Liver (tissue), 8 donors: ENCODE measurements at regions not wholly inside any gene's neighbourhood (a gene's known extent, or its start where the extent isn't known, plus 50 kb on each side); places are given as distances from the start of the nearest gene placed in this dataset.
A peak's percentile ranks its signal among the peaks of the same experiment; 100 is the strongest.

Source experiments
- DNase-seq: peaks from one replicate; pipeline ENCODE4 v3.0.0-alpha.2; 2017; ENCODE audit warnings: low spot score
- H3K27ac ChIP-seq, 2 donors: one replicate each; pipeline ENCODE4 v1.7.0; 2013; ENCODE audit warnings: inconsistent platforms in 2 of 2, low read length in 2 of 2, control low read depth in 1 of 2, low read depth in 1 of 2, mild to moderate bottlenecking in 1 of 2
- H3K27me3 ChIP-seq, 4 donors: one replicate each; pipeline versions ENCODE4 v1.6.1 to v1.7.0; 2013; ENCODE audit warnings: low read length in 3 of 4, inconsistent platforms in 1 of 4, mild to moderate bottlenecking in 1 of 4, moderate library complexity in 1 of 4; ENCODE audit not compliant: control insufficient read depth in 4 of 4, insufficient read depth in 4 of 4
- H3K36me3 ChIP-seq, 4 donors: one replicate each; pipeline versions ENCODE4 v1.6.1 to v1.7.0; 2013; ENCODE audit warnings: low read length in 3 of 4, mild to moderate bottlenecking in 3 of 4, low read depth in 1 of 4, moderate library complexity in 1 of 4; ENCODE audit not compliant: control insufficient read depth in 4 of 4, insufficient read depth in 3 of 4
- H3K4me1 ChIP-seq, 4 donors: one replicate each; pipeline versions ENCODE4 v1.6.1 to v1.7.0; 2013; ENCODE audit warnings: low read length in 3 of 4, mild to moderate bottlenecking in 3 of 4, moderate library complexity in 1 of 4; ENCODE audit not compliant: control insufficient read depth in 4 of 4, insufficient read depth in 4 of 4
- H3K4me3 ChIP-seq, 3 donors: one replicate each; pipeline versions ENCODE4 v1.6.1 to v1.7.0; 2013; ENCODE audit warnings: low read length in 3 of 3, control low read depth in 1 of 3, low read depth in 1 of 3, mild to moderate bottlenecking in 1 of 3
- H3K9ac ChIP-seq, 2 donors: one replicate each; pipeline ENCODE4 v1.7.0; 2013; ENCODE audit warnings: low read length in 2 of 2, mild to moderate bottlenecking in 2 of 2, moderate library complexity in 2 of 2, control low read depth in 1 of 2, low read depth in 1 of 2
- H3K9me3 ChIP-seq, 4 donors: one replicate each; pipeline versions ENCODE4 v1.6.1 to v1.7.0; 2013; ENCODE audit warnings: low read length in 3 of 4; ENCODE audit not compliant: control insufficient read depth in 4 of 4
- ATF3 ChIP-seq: IDR thresholded peaks from 2 replicates; pipeline ENCODE4 v1.6.1; 2016; ENCODE audit warnings: antibody characterized with exemption
- CTCF ChIP-seq: fragments of 150-350 bp; IDR thresholded peaks from 2 replicates; pipeline ENCODE4 v1.5.1; 2017; ENCODE audit warnings: improper control_type of control experiment, low read depth, low read length; ENCODE audit not compliant: missing input control
- EGR1 ChIP-seq, 2 donors: IDR thresholded peaks; 2 replicates each; pipeline ENCODE4 v1.6.1; 2016 to 2018; ENCODE audit warnings: antibody characterized with exemption in 2 of 2, low read depth in 2 of 2
- FOXA1 ChIP-seq: IDR thresholded peaks from 2 replicates; pipeline ENCODE4 v1.6.1; 2016; ENCODE audit warnings: antibody characterized with exemption
- FOXA2 ChIP-seq: IDR thresholded peaks from 2 replicates; pipeline ENCODE4 v1.6.1; 2016; ENCODE audit warnings: antibody characterized with exemption
- GABPA ChIP-seq, 2 donors: IDR thresholded peaks in 1 of 2; conservative IDR thresholded peaks in 1 of 2; 2 replicates each; pipeline ENCODE4 v1.6.1; 2016; ENCODE audit warnings: antibody characterized with exemption in 2 of 2, mild to moderate bottlenecking in 1 of 2, moderate library complexity in 1 of 2
- HNF4A ChIP-seq, 2 donors: conservative IDR thresholded peaks; 2 replicates each; pipeline ENCODE4 v1.6.1; 2016; ENCODE audit warnings: antibody characterized with exemption in 2 of 2, mild to moderate bottlenecking in 2 of 2
- HNF4G ChIP-seq: IDR thresholded peaks from 2 replicates; pipeline ENCODE4 v1.6.1; 2016; ENCODE audit warnings: antibody characterized with exemption
- JUND ChIP-seq, 2 donors: IDR thresholded peaks; 2 replicates each; pipeline ENCODE4 v1.6.1; 2016; ENCODE audit warnings: antibody characterized with exemption in 2 of 2
- NR2F2 ChIP-seq: IDR thresholded peaks from 2 replicates; pipeline ENCODE4 v1.6.1; 2016; ENCODE audit warnings: antibody characterized with exemption
- RAD21 ChIP-seq, 2 donors: IDR thresholded peaks; 2 replicates each; pipeline ENCODE4 v1.6.1; 2016; ENCODE audit warnings: antibody characterized with exemption in 2 of 2, mild to moderate bottlenecking in 2 of 2
- REST ChIP-seq: IDR thresholded peaks from 2 replicates; pipeline ENCODE4 v1.6.1; 2016; ENCODE audit warnings: antibody characterized with exemption, mild to moderate bottlenecking
- RXRA ChIP-seq, 2 donors: IDR thresholded peaks; 2 replicates each; pipeline ENCODE4 v1.6.1; 2017 to 2018; ENCODE audit warnings: antibody characterized with exemption in 2 of 2, mild to moderate bottlenecking in 1 of 2
- SP1 ChIP-seq: IDR thresholded peaks from 2 replicates; pipeline ENCODE4 v1.6.1; 2018; ENCODE audit warnings: antibody characterized with exemption, mild to moderate bottlenecking
- TAF1 ChIP-seq: conservative IDR thresholded peaks from 2 replicates; pipeline ENCODE4 v1.6.1; 2016; ENCODE audit warnings: antibody characterized with exemption, mild to moderate bottlenecking
- YY1 ChIP-seq: IDR thresholded peaks from 2 replicates; pipeline ENCODE4 v1.6.1; 2016; ENCODE audit warnings: antibody characterized with exemption, mild to moderate bottlenecking
- ZBTB33 ChIP-seq: IDR thresholded peaks from 2 replicates; pipeline ENCODE4 v1.6.1; 2016; ENCODE audit warnings: antibody characterized with exemption
- WGBS: extraction: QIAGEN DNeasy Blood & Tissue Kit; methylation state at CpG from one replicate; pipeline ENCODE4 v1.1.7; 2013; 5-methylcytosine and 5-hydroxymethylcytosine counted together
- donor health status: healthy.
- donor health status: healthy.
- donor health status: healthy.
- donor health status: healthy.
- donor health status: healthy.

- no peak for TF ChIP-seq REST
- TF ChIP-seq YY1: no peak
Observed at GRCh38 chr6:11858439-11858838, 79.8 kb upstream of the ADTRP start (continued).

GRCh38 chr6:11855743-11856142 is 77.1 kb upstream of the ADTRP start:
- H3K27me3 ChIP-seq: no peaks in the 10 kb centered on the region

More at GRCh38 chr6:11855743-11856142, 77.1 kb upstream of the ADTRP start:
- Histone ChIP-seq H3K9me3 (no peaks in the 10 kb centered on the region), H3K4me3 (no peak overlapping the region), H3K27ac (peak overlapping the region; percentile 93 to 99), H3K36me3 (peaks cover 0 to 8% (median 4%) of the 10 kb centered on the region in 4 donors), H3K9ac (no peak overlapping the region), H3K4me1 (peaks cover 3 to 20% (median 13%) of the 10 kb centered on the region in 4 donors)
- no peak for DNase-seq
- 82% methylated on average over 4 of the region's 4 CpGs for WGBS
- TF ChIP-seq FOXA1: no peak
- TF ChIP-seq GABPA (IDR thresholded peaks at IDR 0.05 in 1 of 2, conservative IDR thresholded peaks at IDR 0.05 in 1 of 2): no peak
- TF ChIP-seq CTCF: no peak
- no peak for TF ChIP-seq RXRA (IDR thresholded peaks at IDR 0.05)
- no peak for TF ChIP-seq NR2F2
- TF ChIP-seq FOXA2: no peak
- no peak for TF ChIP-seq TAF1
- no peak for TF ChIP-seq HNF4G
- TF ChIP-seq SP1: no peak
- TF ChIP-seq RAD21 (IDR thresholded peaks at IDR 0.05): no peak
- no peak for TF ChIP-seq EGR1 (IDR thresholded peaks at IDR 0.05; ENCODE audit: low read depth in 2 of 2)
- no peak for TF ChIP-seq YY1
- no peak for TF ChIP-seq JUND (IDR thresholded peaks at IDR 0.05)
- TF ChIP-seq HNF4A (conservative IDR thresholded peaks at IDR 0.05): no peak
- no peak for TF ChIP-seq ZBTB33
- TF ChIP-seq ATF3: no peak
- TF ChIP-seq REST: no peak
